GM12878 (cell line): ENCODE measurements at regions not wholly inside any gene's neighbourhood (a gene's known extent, or its start where the extent isn't known, plus 50 kb on each side); places are given as distances from the start of the nearest gene placed in this dataset.

ENCODE experiments used
- ATAC-seq: fragments of 200-7000 bp; cut with Tn5 transposase; 3 replicates; pipeline ENCODE4 v1.9.1; 2020; ENCODE audit warnings: mild to moderate bottlenecking, moderate library complexity
- BruUV-seq: library from RNA; stranded (reverse); fragments of 400-500 nt; replicated peaks from 2 replicates; lab custom pipeline; 2021; lab: Mats Ljungman, UMichigan
- CTCF ChIA-PET: fragments of 300-600 bp; sonication (Branson Sonifier 250); formaldehyde crosslinking; extraction: SDS; loops from one replicate; lab custom pipeline; 2021; ENCODE audit warnings: inconsistent platforms; lab: Yijun Ruan, JAX
- POLR2A ChIA-PET: fragments of 350-600 bp; formaldehyde crosslinking; extraction: SDS; loops from one replicate; lab custom pipeline; 2021; ENCODE audit warnings: inconsistent platforms; lab: Charles Lee
- RAD21 ChIA-PET: fragments of 300-600 bp; sonication (Branson Sonifier 250); formaldehyde crosslinking; loops from one replicate; lab custom pipeline; 2023; ENCODE audit warnings: antibody characterized with exemption; ENCODE audit not compliant: unreplicated experiment; lab: Charles Lee
- SMC1A ChIA-PET: fragments of 300-600 bp; sonication (Branson Sonifier 250); formaldehyde crosslinking; loops from one replicate; lab custom pipeline; 2023; ENCODE audit not compliant: unreplicated experiment, uncharacterized antibody; lab: Charles Lee
- DNase-seq: peaks from one replicate; pipeline ENCODE4 v3.0.0-alpha.2; 2011; ENCODE audit warnings: low read depth, low spot score
- FAIRE-seq: peaks from 3 replicates; lab custom pipeline; 2011; peaks lifted over from hg19 to GRCh38; lab: Jason Lieb, UNC
- H2AFZ ChIP-seq: 2 replicates; pipeline ENCODE4 v1.6.0; 2011; ENCODE audit warnings: low read depth, low read length, control low read depth; ENCODE audit not compliant: control insufficient read depth
- H3K27ac ChIP-seq: 2 replicates; pipeline ENCODE4 v1.5.1; 2011; ENCODE audit warnings: control low read depth; ENCODE audit not compliant: control insufficient read depth, insufficient read depth
- H3K27me3 ChIP-seq, 2 experiments: replicated peaks in 1 of 2; 2 replicates each; pipeline versions ENCODE4 v1.6.0 to v1.6.1; 2011; ENCODE audit warnings: low read length in 1 of 2; ENCODE audit not compliant: control insufficient read depth in 2 of 2, insufficient read depth in 2 of 2
- H3K36me3 ChIP-seq, 2 experiments: 2 replicates each; pipeline ENCODE4 v1.5.1; 2011; ENCODE audit warnings: low read length in 1 of 2; ENCODE audit not compliant: control insufficient read depth in 2 of 2, insufficient read depth in 2 of 2
- H3K4me1 ChIP-seq: 2 replicates; pipeline ENCODE4 v1.6.1; 2011; ENCODE audit warnings: mild to moderate bottlenecking, low read length, moderate library complexity, mixed read lengths; ENCODE audit not compliant: control insufficient read depth, insufficient read depth
- H3K4me2 ChIP-seq: 2 replicates; pipeline ENCODE4 v1.6.0; 2011; ENCODE audit warnings: control low read depth; ENCODE audit not compliant: control insufficient read depth, insufficient read depth
- H3K4me3 ChIP-seq: fragments of 200-600 bp; sonication (generic); 2 replicates; pipeline ENCODE4 v1.5.1; 2016
- H3K79me2 ChIP-seq: 2 replicates; pipeline ENCODE4 v1.6.0; 2011; ENCODE audit warnings: low read length; ENCODE audit not compliant: control insufficient read depth, insufficient read depth
- H3K9ac ChIP-seq: 2 replicates; pipeline ENCODE4 v1.8.0; 2011; ENCODE audit warnings: low read length, control low read depth, mixed read lengths; ENCODE audit not compliant: control insufficient read depth, insufficient read depth
- H3K9me3 ChIP-seq: replicated peaks from 3 replicates; pipeline ENCODE4 v1.5.1; 2011; ENCODE audit warnings: mild to moderate bottlenecking, low read length; ENCODE audit not compliant: control insufficient read depth, insufficient read depth
- H4K20me1 ChIP-seq: 2 replicates; pipeline ENCODE4 v1.6.0; 2011; ENCODE audit not compliant: control insufficient read depth, insufficient read depth
- BHLHE40 ChIP-seq, 2 experiments: fragments of 450-650 bp in 1 of 2; IDR thresholded peaks; 2 replicates each; pipeline ENCODE4 v1.6.1; 2011 to 2017; ENCODE audit warnings: low read depth in 2 of 2, borderline replicate concordance in 1 of 2, improper control_type of control experiment in 1 of 2, low read length in 1 of 2, mild to moderate bottlenecking in 1 of 2
- CBFB ChIP-seq: IDR thresholded peaks from 2 replicates; pipeline ENCODE4 v1.6.1; 2016; ENCODE audit warnings: antibody characterized with exemption, low read depth
- CREM ChIP-seq: IDR thresholded peaks from 2 replicates; pipeline ENCODE4 v1.6.1; 2014; ENCODE audit warnings: antibody characterized with exemption, low read depth
- CUX1 ChIP-seq: IDR thresholded peaks from 2 replicates; pipeline ENCODE4 v1.6.1; 2012; ENCODE audit warnings: improper control_type of control experiment, low read depth, low read length; ENCODE audit not compliant: insufficient replicate concordance
- EGR1 ChIP-seq, 2 experiments: IDR thresholded peaks; 1 replicate in 1 of 2; 2 replicates in 1 of 2; pipeline ENCODE4 v1.6.1; 2011 to 2012; ENCODE audit warnings: low read depth in 2 of 2, low read length in 2 of 2, borderline replicate concordance in 1 of 2, mild to moderate bottlenecking in 1 of 2, moderate library complexity in 1 of 2
- FOS ChIP-seq: IDR thresholded peaks from 3 replicates; pipeline ENCODE4 v1.6.1; 2011; ENCODE audit warnings: borderline replicate concordance; ENCODE audit not compliant: insufficient read length; ENCODE audit errors: extremely low read depth
- HDAC2 ChIP-seq: fragments of 200-600 bp; sonication (generic); IDR thresholded peaks from 2 replicates; pipeline ENCODE4 v1.6.1; 2017
- IKZF1 ChIP-seq: fragments of 450-650 bp; conservative IDR thresholded peaks from 2 replicates; pipeline ENCODE4 v1.6.1; 2017; ENCODE audit warnings: antibody characterized with exemption, mild to moderate bottlenecking
- NR2C1 ChIP-seq: fragments of 450-650 bp; IDR thresholded peaks from 2 replicates; pipeline ENCODE4 v1.6.1; 2017; ENCODE audit warnings: antibody characterized with exemption, mild to moderate bottlenecking, moderate library complexity
- RBBP5 ChIP-seq: fragments of 200-600 bp; sonication (generic); conservative IDR thresholded peaks from 2 replicates; pipeline ENCODE4 v1.6.1; 2016
- RELB ChIP-seq: fragments of 450-650 bp; IDR thresholded peaks from 2 replicates; pipeline ENCODE4 v1.6.1; 2017; ENCODE audit warnings: low read depth, mild to moderate bottlenecking, moderate library complexity
- SIN3A ChIP-seq: IDR thresholded peaks from 2 replicates; pipeline ENCODE4 v1.6.1; 2012; ENCODE audit warnings: low read depth, low read length, improper control_type of control experiment
- SMARCA5 ChIP-seq: fragments of 450-650 bp; IDR thresholded peaks from 2 replicates; pipeline ENCODE4 v1.6.1; 2017; ENCODE audit warnings: mild to moderate bottlenecking
- SREBF2 ChIP-seq: IDR thresholded peaks from 2 replicates; pipeline ENCODE4 v1.6.1; 2012; ENCODE audit warnings: mild to moderate bottlenecking, low read length
- TAF1 ChIP-seq: IDR thresholded peaks from 2 replicates; pipeline ENCODE4 v1.6.1; 2011; ENCODE audit warnings: mild to moderate bottlenecking, low read depth, low read length, borderline replicate concordance
- YBX1 ChIP-seq: fragments of 450-650 bp; IDR thresholded peaks from 2 replicates; pipeline ENCODE4 v1.6.1; 2016; ENCODE audit warnings: antibody characterized with exemption
- ZBED1 ChIP-seq: IDR thresholded peaks from 2 replicates; pipeline ENCODE4 v1.6.1; 2016; ENCODE audit warnings: borderline replicate concordance
- WGBS: methylation state at CpG from one replicate; pipeline ENCODE4 v1.1.6; 2016; ENCODE audit warnings: low lambda C conversion rate; ENCODE audit not compliant: insufficient replicate concordance, insufficient coverage; ENCODE audit errors: missing lambda C conversion rate; 5-methylcytosine and 5-hydroxymethylcytosine counted together
- in situ Hi-C: fragments of 300-500 bp; cut with MboI; formaldehyde crosslinking; loops from 9 replicates; pipeline ENCODE4 v1.14.3; 2018; ENCODE audit warnings: mixed read lengths
- intact Hi-C: fragments of 100-400 bp; cut with micrococcal nuclease; formaldehyde crosslinking; loops from one replicate; pipeline ENCODE4 v1.14.2; 2022; ENCODE audit not compliant: unreplicated experiment

- ATAC-seq (no peak), DNase-seq (no peak), FAIRE-seq (no peak)
- no peak overlapping the region for H2AFZ ChIP-seq
- ChIA-PET POLR2A (no interaction called here), RAD21 (no interaction called here), SMC1A (no interaction called here), CTCF (no interaction called here)
- no peak for TF ChIP-seq IKZF1
- TF ChIP-seq FOS: no peak
- no peak for TF ChIP-seq YBX1
- TF ChIP-seq SMARCA5: no peak
- TF ChIP-seq CBFB: no peak
- TF ChIP-seq TAF1: no peak
- no peak for TF ChIP-seq BHLHE40 (IDR thresholded peaks at IDR 0.05; ENCODE audit: borderline replicate concordance in 1 of 2, low read depth in 2 of 2, low read length in 1 of 2)
- TF ChIP-seq RELB: no peak
- no peak for TF ChIP-seq EGR1 (IDR thresholded peaks at IDR 0.05; ENCODE audit: borderline replicate concordance in 1 of 2, low read depth in 2 of 2, low read length in 2 of 2)
- no peak for TF ChIP-seq RBBP5
- no peak for TF ChIP-seq CUX1
- no peak for TF ChIP-seq NR2C1
- TF ChIP-seq SREBF2: no peak
- no peak for TF ChIP-seq ZBED1
- no peak for TF ChIP-seq HDAC2
- no peak for TF ChIP-seq CREM
- TF ChIP-seq SIN3A: no peak
- intact Hi-C loops: no loop called here
- H3K4me1 ChIP-seq: peaks cover 10% of the 10 kb centered on the region
- whole genome bisulfite sequencing: 15% methylated on average over 5 of the region's 5 CpGs
- H3K79me2 ChIP-seq: no peaks in the 10 kb centered on the region
- H3K9me3 ChIP-seq: no peaks in the 10 kb centered on the region
- no peaks in the 10 kb centered on the region; a peak in 2 of 4 replicates for H3K27me3 ChIP-seq
- no peak overlapping the region for H3K9ac ChIP-seq
- no peak overlapping the region for H3K4me3 ChIP-seq
- no peaks in the 10 kb centered on the region for H4K20me1 ChIP-seq
- H3K36me3 ChIP-seq: no peaks in the 10 kb centered on the region
- H3K27ac ChIP-seq: no peak overlapping the region
- in situ Hi-C loops: no loop called here
- no TSS peak for BruUV-seq
- no peak overlapping the region for H3K4me2 ChIP-seq
Measured at GRCh38 chr10:78764436-78764835, 304.3 kb upstream of the ZMIZ1 start.
